ENCODE measurements at regions not wholly inside any gene's neighbourhood (a gene's known extent, or its start where the extent isn't known, plus 50 kb on each side); places are given as distances from the start of the nearest gene placed in this dataset.

GRCh38 chr5:158126442-158127405 is 267.8 kb upstream of the CLINT1 start:
- intact Hi-C loops (cut with micrococcal nuclease) = no loop called here

- intact Hi-C loops (cut with micrococcal nuclease) = no loop called here
These were observed 265.8 kb upstream of the CLINT1 start for GRCh38 chr5:158124606-158125316.

- intact Hi-C loops (cut with micrococcal nuclease) = no loop called here
These were observed 264.6 kb upstream of the CLINT1 start for GRCh38 chr5:158123595-158123994.

GRCh38 chr5:158121678-158122077 is 262.7 kb upstream of the CLINT1 start:
- intact Hi-C loops (cut with micrococcal nuclease) = no loop called here

- intact Hi-C loops (cut with micrococcal nuclease) = no loop called here
These were observed 261.8 kb upstream of the CLINT1 start for GRCh38 chr5:158120760-158121159.

- intact Hi-C loops (cut with micrococcal nuclease) = no loop called here
These were observed 261.2 kb upstream of the CLINT1 start for GRCh38 chr5:158119961-158120723.

GRCh38 chr5:158117467-158118160 is 258.7 kb upstream of the CLINT1 start:
- intact Hi-C loops (cut with micrococcal nuclease) = no loop called here

- intact Hi-C loops (cut with micrococcal nuclease) = no loop called here
These were observed 258.0 kb upstream of the CLINT1 start for GRCh38 chr5:158116965-158117364.

- intact Hi-C loops (cut with micrococcal nuclease) = no loop called here
These were observed 256.5 kb upstream of the CLINT1 start for GRCh38 chr5:158115468-158115867.

- intact Hi-C loops (cut with micrococcal nuclease) = no loop called here
These were observed 249.2 kb upstream of the CLINT1 start for GRCh38 chr5:158108177-158108576.

GRCh38 chr5:158100373-158100888 is 241.5 kb upstream of the CLINT1 start:
- intact Hi-C loops (cut with micrococcal nuclease) = no loop called here

- intact Hi-C loops (cut with micrococcal nuclease) = no loop called here
These were observed 240.7 kb upstream of the CLINT1 start for GRCh38 chr5:158099571-158100105.

- intact Hi-C loops (cut with micrococcal nuclease) = no loop called here
These were observed 237.9 kb upstream of the CLINT1 start for GRCh38 chr5:158096835-158097234.

GRCh38 chr5:158086856-158087255 is 227.9 kb upstream of the CLINT1 start:
- intact Hi-C loops (cut with micrococcal nuclease) = no loop called here

GRCh38 chr5:158084292-158084691 is 225.3 kb upstream of the CLINT1 start:
- intact Hi-C loops (cut with micrococcal nuclease) = no loop called here

GRCh38 chr5:158082696-158083287 is 223.8 kb upstream of the CLINT1 start:
- intact Hi-C loops (cut with micrococcal nuclease) = no loop called here

- intact Hi-C loops (cut with micrococcal nuclease) = no loop called here
These were observed 221.2 kb upstream of the CLINT1 start for GRCh38 chr5:158080112-158080511.

GRCh38 chr5:158079097-158079496 is 220.2 kb upstream of the CLINT1 start:
- intact Hi-C loops (cut with micrococcal nuclease) = loop anchor here (5.0 kb wide), 1 partner anchor 262 kb away; no protein-coding TSS in a partner anchor

GRCh38 chr5:158074992-158075769 is 216.2 kb upstream of the CLINT1 start:
- intact Hi-C loops (cut with micrococcal nuclease) = loop anchor here (1.0 to 5.0 kb wide), 3 partner anchors 258 to 1058 kb away; no protein-coding TSS in a partner anchor

All from T-helper 2 cell treated with Interferon-gamma antibody and Interleukin-4, amounts not matched to agents 100 ng/mL and 5 ng/mL, for 36 hours (primary cell).